ENCODE measurements at regions not wholly inside any gene's neighbourhood (a gene's known extent, or its start where the extent isn't known, plus 50 kb on each side); places are given as distances from the start of the nearest gene placed in this dataset.

DNA sequence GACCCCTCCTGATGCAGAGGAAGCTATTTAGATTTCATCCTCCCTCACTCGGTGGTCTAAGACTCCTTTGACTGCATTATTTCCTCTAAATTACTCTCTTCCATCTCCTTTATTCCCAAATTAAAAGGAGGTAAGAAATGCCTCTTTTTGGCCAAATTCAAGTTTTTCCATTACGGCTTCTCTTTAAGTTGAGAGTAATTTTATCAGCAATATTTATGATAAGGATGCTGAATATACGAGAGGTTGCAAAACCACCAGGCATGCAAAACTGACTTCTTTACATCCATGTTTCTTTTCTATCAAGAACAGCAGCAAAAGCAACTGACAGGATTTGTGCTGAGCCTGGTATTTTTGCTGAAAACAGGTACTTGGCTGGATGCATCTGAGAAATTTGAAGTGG, 262.0 kb upstream of the RARB start:
- TF ChIP-seq, protein P1, sequence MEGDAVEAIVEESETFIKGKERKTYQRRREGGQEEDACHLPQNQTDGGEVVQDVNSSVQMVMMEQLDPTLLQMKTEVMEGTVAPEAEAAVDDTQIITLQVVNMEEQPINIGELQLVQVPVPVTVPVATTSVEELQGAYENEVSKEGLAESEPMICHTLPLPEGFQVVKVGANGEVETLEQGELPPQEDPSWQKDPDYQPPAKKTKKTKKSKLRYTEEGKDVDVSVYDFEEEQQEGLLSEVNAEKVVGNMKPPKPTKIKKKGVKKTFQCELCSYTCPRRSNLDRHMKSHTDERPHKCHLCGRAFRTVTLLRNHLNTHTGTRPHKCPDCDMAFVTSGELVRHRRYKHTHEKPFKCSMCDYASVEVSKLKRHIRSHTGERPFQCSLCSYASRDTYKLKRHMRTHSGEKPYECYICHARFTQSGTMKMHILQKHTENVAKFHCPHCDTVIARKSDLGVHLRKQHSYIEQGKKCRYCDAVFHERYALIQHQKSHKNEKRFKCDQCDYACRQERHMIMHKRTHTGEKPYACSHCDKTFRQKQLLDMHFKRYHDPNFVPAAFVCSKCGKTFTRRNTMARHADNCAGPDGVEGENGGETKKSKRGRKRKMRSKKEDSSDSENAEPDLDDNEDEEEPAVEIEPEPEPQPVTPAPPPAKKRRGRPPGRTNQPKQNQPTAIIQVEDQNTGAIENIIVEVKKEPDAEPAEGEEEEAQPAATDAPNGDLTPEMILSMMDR (IDR thresholded peaks at IDR 0.05; ENCODE audit: low read length): no peak
- TF ChIP-seq EZH2 (optimal IDR thresholded peaks at IDR 0.05; ENCODE audit: low read depth, low read length): no peak
- TF ChIP-seq EZH2phosphoT487 (IDR thresholded peaks at IDR 0.05; ENCODE audit: low read length): no peak
